ENCODE measurements at regions not wholly inside any gene's neighbourhood (a gene's known extent, or its start where the extent isn't known, plus 50 kb on each side); places are given as distances from the start of the nearest gene placed in this dataset.
"Not testable (repeated sequence)": the region's sequence is repeated elsewhere in the genome, so short reads cannot be mapped to it uniquely, and the experiment has no call there.

- no peak for DNase-seq
Measured at GRCh38 chr6:5896476-5897200, 110.1 kb downstream of the NRN1 start.

- no peak for DNase-seq
Measured at GRCh38 chr6:5894357-5894756, 112.4 kb downstream of the NRN1 start.

- no peak for DNase-seq
Measured at GRCh38 chr6:5893295-5893694, 113.4 kb downstream of the NRN1 start.

- no peak for DNase-seq
Measured at GRCh38 chr6:5892669-5893068, 114.1 kb downstream of the NRN1 start.

GRCh38 chr6:5878792-5879191 is 127.9 kb downstream of the NRN1 start:
- no peak for DNase-seq

GRCh38 chr6:5876076-5876475 is 130.6 kb downstream of the NRN1 start:
- DNase-seq, result no peak

- DNase-seq, result not testable (repeated sequence)
Measured at GRCh38 chr6:5873976-5874375, 132.7 kb downstream of the NRN1 start.

- DNase-seq, result no peak
Measured at GRCh38 chr6:5871296-5871695, 135.4 kb downstream of the NRN1 start.

DNA sequence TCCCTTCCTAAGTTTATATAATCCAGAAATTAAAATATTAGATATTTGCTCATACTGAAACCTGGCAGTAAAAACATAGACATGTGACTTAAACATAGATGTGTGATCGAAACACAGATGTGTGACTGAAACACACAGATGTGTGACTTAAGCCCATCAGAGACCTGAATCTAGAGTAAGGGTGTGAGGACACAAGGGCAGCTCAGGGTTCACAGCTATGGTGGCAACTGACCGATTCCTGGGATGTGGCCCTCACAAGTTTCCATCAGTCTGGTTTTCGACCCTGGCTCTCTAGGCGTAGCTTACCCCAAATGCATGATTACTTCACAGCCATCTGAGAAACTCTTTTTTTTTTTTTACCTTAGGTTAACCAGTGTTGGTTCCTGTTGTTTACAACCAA is 137.0 kb downstream of the NRN1 start:
- DNase-seq, result no peak

GRCh38 chr6:5869261-5869660 is 137.5 kb downstream of the NRN1 start:
- DNase-seq, result no peak

- DNase-seq, result peak; percentile 77
Measured at GRCh38 chr6:5866547-5867051, 140.1 kb downstream of the NRN1 start.

DNA sequence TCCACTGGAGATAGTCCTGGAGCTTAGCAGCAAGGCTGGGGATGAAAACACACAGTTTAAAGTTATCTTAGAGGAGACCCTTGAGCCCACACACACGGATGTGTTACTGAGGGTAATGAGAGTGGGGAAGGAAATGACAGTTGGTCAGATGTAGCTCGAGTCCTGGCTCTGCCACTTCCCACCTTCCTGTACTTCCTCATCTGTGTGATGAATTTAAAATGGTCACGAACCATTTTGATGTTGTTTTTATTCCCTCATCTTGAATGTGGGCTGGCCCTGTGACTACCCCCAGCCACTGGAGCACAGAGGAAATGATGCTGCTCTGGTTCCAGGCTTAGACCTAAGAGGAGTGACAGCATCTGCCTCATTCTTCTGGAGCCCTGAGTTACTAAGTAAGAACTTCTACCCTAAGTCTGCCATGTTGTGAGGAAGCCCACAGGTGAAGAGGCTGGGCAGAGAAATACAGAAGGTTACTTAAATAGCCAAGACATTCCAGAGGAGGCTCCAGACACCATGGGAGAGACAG is 141.2 kb downstream of the NRN1 start:
- no peak for DNase-seq

- DNase-seq, result no peak
Measured at GRCh38 chr6:5860849-5861248, 145.9 kb downstream of the NRN1 start.

DNA sequence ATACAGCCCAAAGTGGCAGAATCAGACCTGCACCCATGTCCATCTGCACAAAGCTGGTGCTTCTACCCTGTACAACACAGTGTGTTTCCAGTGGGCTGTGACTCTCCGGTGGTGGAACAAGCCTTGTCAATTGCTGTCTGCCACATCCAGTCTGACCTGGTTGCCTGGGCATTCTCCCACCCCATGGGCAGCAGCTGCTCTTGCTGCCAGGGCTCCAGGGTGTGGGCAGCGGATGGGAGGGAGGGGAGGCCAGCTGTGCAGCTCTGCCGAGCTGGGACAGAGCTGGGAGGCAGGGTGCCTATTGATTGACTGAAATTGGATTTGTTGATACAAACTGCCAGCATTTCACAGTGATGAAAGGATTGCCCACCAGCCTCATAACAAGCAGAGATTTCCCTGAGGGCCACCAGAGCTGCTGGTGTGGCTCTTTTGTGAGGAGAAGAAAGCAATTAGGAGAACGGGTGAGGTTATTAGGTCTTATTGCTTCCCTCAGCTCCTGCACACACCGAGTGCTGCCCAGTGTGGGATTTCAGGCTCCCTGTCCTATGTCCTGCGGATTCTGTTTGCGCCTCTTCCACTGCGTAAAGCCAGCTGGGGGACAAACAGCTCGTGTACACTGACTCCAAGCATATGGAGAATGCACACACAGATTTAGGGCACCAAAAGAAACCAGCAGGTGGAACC is 150.8 kb downstream of the NRN1 start:
- DNase-seq, result no peak

DNA sequence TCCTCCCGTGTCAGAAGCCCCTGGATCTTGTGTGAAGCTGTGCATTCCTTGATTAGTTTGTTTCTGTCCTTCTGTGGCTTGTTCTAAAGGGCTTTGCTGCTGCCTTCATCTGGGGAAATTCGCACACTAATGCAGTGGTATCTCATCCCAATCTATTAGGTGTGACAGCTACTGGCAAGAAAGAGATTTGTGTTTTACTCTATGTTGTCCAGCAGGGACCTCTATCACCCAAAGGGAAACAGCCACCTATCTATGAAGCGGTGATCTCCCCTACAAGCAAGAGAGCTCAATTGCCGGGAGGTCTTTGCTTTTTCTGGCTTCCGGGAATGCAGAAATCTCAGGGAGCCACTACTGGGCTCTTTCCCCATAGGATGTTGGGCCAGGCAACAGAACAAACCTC is 151.8 kb downstream of the NRN1 start:
- DNase-seq, result no peak

DNA sequence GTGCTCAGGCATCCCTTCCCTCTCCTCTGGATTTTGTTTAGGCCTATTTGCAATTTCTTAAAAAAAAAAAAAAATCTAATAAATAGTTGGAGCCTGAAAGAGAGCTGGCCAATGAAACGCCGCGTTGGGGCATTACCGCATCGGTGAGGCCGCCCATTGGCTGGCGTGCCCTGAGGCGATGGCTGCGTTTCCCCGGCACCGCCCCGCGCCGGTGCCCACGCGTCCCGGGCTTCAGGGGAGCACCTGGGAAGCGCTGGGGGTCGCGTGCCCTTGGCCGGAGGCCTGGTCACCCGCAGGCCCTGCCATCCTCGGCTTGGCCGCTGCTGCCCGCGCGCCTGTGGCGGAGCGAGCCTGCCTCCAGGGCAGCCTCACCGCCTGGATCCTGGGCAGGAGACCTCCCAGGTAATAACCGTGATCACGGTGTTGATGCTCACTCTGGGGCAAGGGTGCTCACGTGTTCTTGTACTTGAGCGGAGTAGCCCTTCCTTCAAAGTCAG is 155.4 kb downstream of the NRN1 start:
- peak; percentile 85 for DNase-seq

- DNase-seq, result no peak
Measured at GRCh38 chr6:5850848-5851255, 155.9 kb downstream of the NRN1 start.

DNA sequence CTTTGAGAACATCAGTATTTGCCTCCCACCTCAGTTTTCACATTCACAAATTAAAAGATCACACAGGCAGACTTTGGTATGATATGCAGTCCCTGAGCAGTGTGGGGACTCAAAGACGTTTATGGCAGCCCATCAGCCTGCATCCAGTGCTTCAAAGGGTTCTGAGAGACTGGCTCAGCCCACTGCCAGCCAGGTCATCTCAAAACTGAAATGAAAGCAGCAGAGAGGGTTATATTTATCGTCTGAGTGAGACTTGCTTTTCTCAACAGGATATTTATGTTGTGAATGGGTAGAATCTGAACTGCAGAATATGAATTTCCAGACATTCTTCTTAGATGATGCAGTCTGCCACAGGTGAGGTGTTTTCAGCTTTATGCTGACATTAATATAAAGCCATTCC is 159.8 kb downstream of the NRN1 start:
- DNase-seq, result no peak

DNA sequence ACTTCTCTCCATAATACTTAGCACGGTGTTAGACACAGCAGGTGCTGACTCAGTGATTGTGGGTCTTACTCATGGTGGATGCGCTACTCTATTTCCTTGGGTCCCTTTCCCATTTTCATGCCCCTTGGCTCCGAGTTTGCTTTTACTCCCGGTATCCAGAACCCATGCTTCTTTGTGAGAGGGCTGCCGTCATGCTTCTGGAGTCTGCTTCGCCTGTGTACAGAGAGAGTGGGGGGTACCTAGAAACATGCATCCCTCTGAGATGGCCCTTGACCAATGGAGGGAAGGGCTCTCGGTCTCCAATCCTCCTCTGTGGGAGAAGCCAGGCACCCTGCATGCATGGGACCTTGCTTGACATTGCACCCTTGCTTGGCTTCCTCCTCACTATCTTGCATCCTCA is 160.4 kb downstream of the NRN1 start:
- DNase-seq, result no peak

- no peak for DNase-seq
Measured at GRCh38 chr6:5843078-5843477, 163.6 kb downstream of the NRN1 start.

GRCh38 chr6:5840734-5841390 is 165.9 kb downstream of the NRN1 start:
- DNase-seq, result no peak

GRCh38 chr6:5838656-5839396 is 167.9 kb downstream of the NRN1 start:
- DNase-seq, result no peak

DNA sequence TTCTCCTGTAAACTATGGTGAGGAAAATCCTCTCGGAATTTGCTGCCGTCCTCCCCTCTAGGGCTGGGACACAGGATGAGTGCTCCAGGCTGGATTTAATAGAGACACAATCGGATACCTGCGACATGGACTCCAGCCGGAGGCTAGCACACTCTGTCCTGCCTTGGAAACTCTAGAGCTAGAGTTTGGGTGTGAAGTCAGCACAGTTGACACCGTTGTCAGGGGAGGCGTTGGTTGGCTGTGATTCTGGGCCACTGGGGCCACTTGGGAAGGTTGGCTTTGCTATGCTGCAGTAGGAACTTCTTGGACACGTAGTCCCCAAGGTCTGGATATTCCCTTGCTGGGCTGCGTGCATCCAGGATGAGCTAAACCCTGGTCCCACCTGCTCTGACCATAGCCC is 169.4 kb downstream of the NRN1 start:
- no peak for DNase-seq

Data from NCI-H2171 (cell line).